HepG2 (cell line): ENCODE measurements at regions not wholly inside any gene's neighbourhood (a gene's known extent, or its start where the extent isn't known, plus 50 kb on each side); places are given as distances from the start of the nearest gene placed in this dataset.

Source experiments
- ATAC-seq: fragments of 200-7000 bp; cut with Tn5 transposase; 3 replicates; pipeline ENCODE4 v1.9.1; 2020; ENCODE audit warnings: mild to moderate bottlenecking, moderate library complexity
- BruUV-seq: library from RNA; stranded (reverse); fragments of 400-500 nt; replicated peaks from 2 replicates; lab custom pipeline; 2021; lab: Mats Ljungman, UMichigan
- CTCF ChIA-PET: fragments of 300-600 bp; formaldehyde crosslinking; extraction: SDS; loops from one replicate; lab custom pipeline; 2021; ENCODE audit warnings: low total read pairs, inconsistent platforms, low intra/inter-chr PET ratio; lab: Yijun Ruan, JAX
- POLR2A ChIA-PET: fragments of 350-600 bp; sonication (Branson Sonifier 250); formaldehyde crosslinking; loops from one replicate; lab custom pipeline; 2020; ENCODE audit warnings: antibody characterized with exemption, inconsistent platforms; lab: Yijun Ruan, JAX
- DNase-seq: peaks from one replicate; pipeline ENCODE4 v3.0.0-alpha.2; 2015; ENCODE audit warnings: low spot score
- FAIRE-seq: peaks from 3 replicates; lab custom pipeline; 2011; peaks lifted over from hg19 to GRCh38; lab: Jason Lieb, UNC
- H2AFZ ChIP-seq: one replicate; pipeline ENCODE4 v1.6.1; 2011; ENCODE audit warnings: low read length, inconsistent platforms
- H3K27ac ChIP-seq: fragments of 300-600 bp; 3 replicates; pipeline ENCODE4 v1.8.0; 2011; ENCODE audit warnings: mixed run types, mild to moderate bottlenecking, mixed read lengths, low read length, inconsistent platforms; ENCODE audit not compliant: insufficient read depth; ENCODE audit errors: extremely low read length
- H3K27me3 ChIP-seq, 2 experiments: fragments of 200-600 bp in 1 of 2; 2 replicates in 1 of 2; 3 replicates in 1 of 2; pipeline versions ENCODE4 v1.6.0 to v1.8.0; 2011; ENCODE audit warnings: low read length in 2 of 2, mild to moderate bottlenecking in 2 of 2, moderate library complexity in 2 of 2, inconsistent platforms in 1 of 2; ENCODE audit not compliant: insufficient read depth in 2 of 2, control insufficient read depth in 1 of 2
- H3K36me3 ChIP-seq, 2 experiments: fragments of 200-600 bp in 1 of 2; replicated peaks in 1 of 2; 2 replicates in 1 of 2; 3 replicates in 1 of 2; pipeline versions ENCODE4 v1.5.1 to v1.8.0; 2011; ENCODE audit warnings: low read length in 2 of 2, inconsistent platforms in 1 of 2; ENCODE audit not compliant: insufficient read depth in 2 of 2, control insufficient read depth in 1 of 2
- H3K4me1 ChIP-seq: 2 replicates; pipeline ENCODE4 v1.5.1; 2012; ENCODE audit warnings: low read length, inconsistent platforms; ENCODE audit not compliant: insufficient read depth
- H3K4me2 ChIP-seq: 2 replicates; pipeline ENCODE4 v1.6.0; 2011; ENCODE audit warnings: low read depth, low read length, inconsistent platforms
- H3K4me3 ChIP-seq, 3 experiments: fragments of 200-600 bp in 1 of 3; sonication (generic), shearing (Covaris generic) in 1 of 3; replicated peaks in 1 of 3; 2 replicates each; pipeline ENCODE4 v1.5.1; 2011 to 2016; ENCODE audit warnings: low read length in 3 of 3, inconsistent platforms in 2 of 3, low read depth in 2 of 3, mild to moderate bottlenecking in 2 of 3, control low read depth in 1 of 3, mixed read lengths in 1 of 3; ENCODE audit not compliant: insufficient read depth in 1 of 3
- H3K79me2 ChIP-seq: one replicate; pipeline ENCODE4 v1.6.1; 2011; ENCODE audit warnings: low read length, inconsistent platforms; ENCODE audit not compliant: insufficient read depth
- H3K9ac ChIP-seq: 2 replicates; pipeline ENCODE4 v1.6.0; 2011; ENCODE audit warnings: mild to moderate bottlenecking, low read depth, low read length, inconsistent platforms; ENCODE audit not compliant: insufficient read depth
- H3K9me3 ChIP-seq: 2 replicates; pipeline ENCODE4 v1.5.1; 2012; ENCODE audit warnings: mild to moderate bottlenecking, low read length
- H4K20me1 ChIP-seq: 2 replicates; pipeline ENCODE4 v1.6.0; 2011; ENCODE audit warnings: inconsistent platforms, mild to moderate bottlenecking, low read length, moderate library complexity; ENCODE audit not compliant: insufficient read depth
- DRAP1 ChIP-seq: IDR thresholded peaks from 2 replicates; pipeline ENCODE4 v1.6.1; 2016; ENCODE audit warnings: missing genetic modification reagents, missing compliant biosample characterization
- HOXA5 ChIP-seq: sonication (generic); formaldehyde crosslinking; IDR thresholded peaks from 2 replicates; pipeline ENCODE4 v1.4.0; 2020; ENCODE audit warnings: missing genetic modification reagents
- LBX2 ChIP-seq: sonication (generic); formaldehyde crosslinking; IDR thresholded peaks from 2 replicates; pipeline ENCODE4 v1.5.0; 2020; ENCODE audit warnings: missing genetic modification reagents, mild to moderate bottlenecking, borderline replicate concordance
- LCORL ChIP-seq, 2 experiments: fragments of 450-650 bp in 1 of 2; sonication (generic) in 1 of 2; formaldehyde crosslinking in 1 of 2; IDR thresholded peaks; 2 replicates each; pipeline versions ENCODE4 v1.5.0 to v1.6.1; 2017 to 2020; ENCODE audit warnings: antibody characterized with exemption in 1 of 2, missing genetic modification reagents in 1 of 2
- RFXAP ChIP-seq: sonication (generic); formaldehyde crosslinking; IDR thresholded peaks from 2 replicates; pipeline ENCODE4 v1.4.0; 2020; ENCODE audit warnings: missing genetic modification reagents, borderline replicate concordance
- WIZ ChIP-seq: sonication (generic); formaldehyde crosslinking; IDR thresholded peaks from 2 replicates; pipeline ENCODE4 v1.5.1; 2020; ENCODE audit warnings: mild to moderate bottlenecking, missing genetic modification reagents
- ZNF281 ChIP-seq: sonication (generic); formaldehyde crosslinking; IDR thresholded peaks from 2 replicates; pipeline ENCODE4 v1.4.0; 2020; ENCODE audit warnings: missing genetic modification reagents, borderline replicate concordance
- ZNF432 ChIP-seq: sonication (generic); formaldehyde crosslinking; IDR thresholded peaks from 2 replicates; pipeline ENCODE4 v1.5.0; 2020; ENCODE audit warnings: missing genetic modification reagents, mild to moderate bottlenecking, borderline replicate concordance
- ZNF569 ChIP-seq: sonication (generic); formaldehyde crosslinking; IDR thresholded peaks from 2 replicates; pipeline ENCODE4 v1.5.0; 2020; ENCODE audit warnings: mild to moderate bottlenecking, missing genetic modification reagents, moderate library complexity, borderline replicate concordance
- ZNF724P ChIP-seq: sonication (generic); formaldehyde crosslinking; IDR thresholded peaks from 2 replicates; pipeline ENCODE4 v1.8.0; 2022; ENCODE audit warnings: missing genetic modification reagents, borderline replicate concordance
- ZUFSP ChIP-seq: sonication (generic); formaldehyde crosslinking; IDR thresholded peaks from 2 replicates; pipeline ENCODE4 v1.9.0; 2021; ENCODE audit warnings: missing genetic modification reagents, mild to moderate bottlenecking, borderline replicate concordance
- WGBS: methylation state at CpG from one replicate; pipeline ENCODE4 v1.1.6; 2017; ENCODE audit warnings: low lambda C conversion rate; 5-methylcytosine and 5-hydroxymethylcytosine counted together
- in situ Hi-C: cut with HindIII; loops from 2 replicates; pipeline ENCODE4 v1.10.0; 2017; ENCODE audit warnings: low pct_unique_long_range_greater_than_20kb; ENCODE audit not compliant: extremely low pct_ligation_motif_present
- intact Hi-C: fragments of 100-400 bp; cut with micrococcal nuclease; formaldehyde crosslinking; loops from one replicate; pipeline ENCODE4 v1.10.0; 2022; ENCODE audit not compliant: unreplicated experiment
- TF ChIP-seq, protein P1 (sequence below): sonication (generic); formaldehyde crosslinking; IDR thresholded peaks from 2 replicates; pipeline ENCODE4 v1.4.0; 2020; ENCODE audit warnings: missing genetic modification reagents

GRCh38 chr11:24344222-24344621 is 152.6 kb upstream of the LUZP2 start:
- no peak for FAIRE-seq
- H3K4me1 ChIP-seq, result no peaks in the 10 kb centered on the region
- no peak overlapping the region for H3K27ac ChIP-seq
- intact Hi-C loops, result no loop called here
- H3K36me3 ChIP-seq, result no peaks in the 10 kb centered on the region
- no peak overlapping the region for H3K4me3 ChIP-seq
- H3K4me2 ChIP-seq, result no peak overlapping the region
- in situ Hi-C loops, result no loop called here
- POLR2A ChIA-PET, result no interaction called here
- H3K27me3 ChIP-seq, result no peaks in the 10 kb centered on the region; a peak in 1 of 5 replicates
- DNase-seq, result no peak
- H3K9me3 ChIP-seq, result no peaks in the 10 kb centered on the region
- CTCF ChIA-PET, result no interaction called here
- no TSS peak for BruUV-seq
- 31% methylated on average over 7 of the region's 7 CpGs for WGBS
- no peak overlapping the region for H2AFZ ChIP-seq
- no peak for TF ChIP-seq WIZ (CRISPR knock-in tag)
- no peak for TF ChIP-seq ZNF724P (CRISPR knock-in tag)
- TF ChIP-seq HOXA5 (CRISPR knock-in tag), result no peak
- no peaks in the 10 kb centered on the region for H3K79me2 ChIP-seq
- no peaks in the 10 kb centered on the region for H4K20me1 ChIP-seq
- no peak overlapping the region for H3K9ac ChIP-seq
- ATAC-seq, result no peak

DNA sequence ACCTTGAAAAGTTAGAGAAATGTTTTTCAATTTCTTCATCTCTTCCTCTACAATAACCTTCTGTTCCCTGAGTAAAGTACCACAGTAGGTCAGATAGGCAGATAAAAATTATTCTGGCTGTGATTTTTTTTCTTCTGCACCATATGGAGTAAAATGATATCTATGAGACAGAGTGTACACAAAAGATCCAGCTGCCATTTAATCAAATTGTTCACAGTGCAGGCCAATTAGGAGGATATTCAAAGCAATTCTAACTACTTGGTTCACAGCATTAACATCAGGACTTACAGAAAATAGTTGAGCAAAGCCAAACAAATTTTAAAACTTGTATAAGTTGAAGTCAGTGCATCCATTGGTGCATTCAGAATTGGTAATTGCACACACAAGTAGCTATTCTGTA is 147.9 kb upstream of the LUZP2 start:
- intact Hi-C loops, result no loop called here
- in situ Hi-C loops, result no loop called here
- no peak for DNase-seq
- BruUV-seq, result no TSS peak
- H3K27me3 ChIP-seq, result no peaks in the 10 kb centered on the region; a peak in 1 of 5 replicates
- H3K9ac ChIP-seq, result no peak overlapping the region
- no peaks in the 10 kb centered on the region for H3K79me2 ChIP-seq
- H3K4me2 ChIP-seq, result no peak overlapping the region
- ChIA-PET POLR2A (no interaction called here), CTCF (no interaction called here)
- no peak overlapping the region for H3K27ac ChIP-seq
- H3K4me3 ChIP-seq, result no peak overlapping the region
- no peaks in the 10 kb centered on the region for H3K4me1 ChIP-seq
- H3K36me3 ChIP-seq, result no peaks in the 10 kb centered on the region
- FAIRE-seq, result no peak
- ATAC-seq, result no peak
- H3K9me3 ChIP-seq, result no peaks in the 10 kb centered on the region
- no peak overlapping the region for H2AFZ ChIP-seq
- no peaks in the 10 kb centered on the region for H4K20me1 ChIP-seq
- TF ChIP-seq DRAP1 (CRISPR knock-in tag) (no peak), ZNF569 (CRISPR knock-in tag) (no peak), ZNF432 (no peak), ZUFSP (CRISPR knock-in tag) (no peak), LBX2 (CRISPR knock-in tag) (no peak), ZNF281 (CRISPR knock-in tag) (no peak), LCORL (IDR thresholded peaks at IDR 0.05) (no peak), LCORL (CRISPR knock-in tag; IDR thresholded peaks at IDR 0.05) (no peak), RFXAP (CRISPR knock-in tag) (no peak)
- TF ChIP-seq, protein P1, sequence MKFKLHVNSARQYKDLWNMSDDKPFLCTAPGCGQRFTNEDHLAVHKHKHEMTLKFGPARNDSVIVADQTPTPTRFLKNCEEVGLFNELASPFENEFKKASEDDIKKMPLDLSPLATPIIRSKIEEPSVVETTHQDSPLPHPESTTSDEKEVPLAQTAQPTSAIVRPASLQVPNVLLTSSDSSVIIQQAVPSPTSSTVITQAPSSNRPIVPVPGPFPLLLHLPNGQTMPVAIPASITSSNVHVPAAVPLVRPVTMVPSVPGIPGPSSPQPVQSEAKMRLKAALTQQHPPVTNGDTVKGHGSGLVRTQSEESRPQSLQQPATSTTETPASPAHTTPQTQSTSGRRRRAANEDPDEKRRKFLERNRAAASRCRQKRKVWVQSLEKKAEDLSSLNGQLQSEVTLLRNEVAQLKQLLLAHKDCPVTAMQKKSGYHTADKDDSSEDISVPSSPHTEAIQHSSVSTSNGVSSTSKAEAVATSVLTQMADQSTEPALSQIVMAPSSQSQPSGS (CRISPR knock-in tag), result no peak
